Loucy (cell line): ENCODE measurements at regions not wholly inside any gene's neighbourhood (a gene's known extent, or its start where the extent isn't known, plus 50 kb on each side); places are given as distances from the start of the nearest gene placed in this dataset.

Experiments used
- H2AFZ ChIP-seq: fragments of 200-600 bp; sonication (generic); 2 replicates; pipeline ENCODE4 v1.6.0; 2016; ENCODE audit warnings: antibody characterized with exemption, mild to moderate bottlenecking, low read length, moderate library complexity
- H3F3A ChIP-seq: fragments of 200-600 bp; 2 replicates; pipeline ENCODE4 v1.6.0; 2016; ENCODE audit warnings: antibody characterized with exemption, low read depth, mild to moderate bottlenecking
- H3K27me3 ChIP-seq: fragments of 200-600 bp; sonication (generic); 2 replicates; pipeline ENCODE4 v1.6.1; 2014; ENCODE audit warnings: low read length, mild to moderate bottlenecking; ENCODE audit not compliant: insufficient read depth, poor library complexity, severe bottlenecking
- H3K36me3 ChIP-seq: fragments of 200-600 bp; sonication (generic); 2 replicates; pipeline ENCODE4 v1.6.1; 2016; ENCODE audit warnings: low read length; ENCODE audit not compliant: insufficient read depth
- H3K4me1 ChIP-seq: fragments of 200-600 bp; sonication (generic); 2 replicates; pipeline ENCODE4 v1.5.1; 2014; ENCODE audit warnings: low read length, mild to moderate bottlenecking; ENCODE audit not compliant: insufficient read depth, poor library complexity, severe bottlenecking
- H3K4me2 ChIP-seq: fragments of 200-600 bp; sonication (generic); 2 replicates; pipeline ENCODE4 v1.6.0; 2014; ENCODE audit warnings: antibody characterized with exemption, low read length, low read depth, mild to moderate bottlenecking; ENCODE audit not compliant: poor library complexity, severe bottlenecking
- H3K4me3 ChIP-seq: fragments of 200-600 bp; sonication (generic); 2 replicates; pipeline ENCODE4 v1.5.1; 2014; ENCODE audit warnings: low read length, mild to moderate bottlenecking, mixed read lengths; ENCODE audit not compliant: poor library complexity, severe bottlenecking
- H3K79me2 ChIP-seq: fragments of 200-600 bp; sonication (generic); 2 replicates; pipeline ENCODE4 v1.6.1; 2014; ENCODE audit warnings: low read length; ENCODE audit not compliant: insufficient read depth
- H3K9ac ChIP-seq: fragments of 200-600 bp; sonication (generic); 2 replicates; pipeline ENCODE4 v1.6.0; 2014; ENCODE audit warnings: mild to moderate bottlenecking, low read depth, low read length, moderate library complexity; ENCODE audit not compliant: poor library complexity, severe bottlenecking
- H3K9me2 ChIP-seq: fragments of 200-600 bp; sonication (generic); replicated peaks from 2 replicates; pipeline ENCODE4 v1.6.1; 2016; ENCODE audit warnings: low read depth, low read length, mixed read lengths
- H3K9me3 ChIP-seq: fragments of 200-600 bp; sonication (generic); 2 replicates; pipeline ENCODE4 v1.6.1; 2014; ENCODE audit warnings: mild to moderate bottlenecking, antibody characterized with exemption, low read length, low read depth; ENCODE audit not compliant: insufficient read depth
- H4K20me1 ChIP-seq: fragments of 200-600 bp; sonication (generic); 2 replicates; pipeline ENCODE4 v1.6.0; 2014; ENCODE audit warnings: antibody characterized with exemption, low read length, mild to moderate bottlenecking; ENCODE audit not compliant: insufficient read depth, poor library complexity, severe bottlenecking
- EZH2phosphoT487 ChIP-seq: fragments of 200-600 bp; IDR thresholded peaks from 2 replicates; pipeline ENCODE4 v1.6.1; 2018; ENCODE audit warnings: antibody characterized with exemption, mild to moderate bottlenecking, moderate library complexity, borderline replicate concordance
- TF ChIP-seq, protein P1 (sequence below): fragments of 200-600 bp; sonication (generic); conservative IDR thresholded peaks from 2 replicates; pipeline ENCODE4 v1.5.1; 2014; ENCODE audit warnings: mild to moderate bottlenecking, antibody characterized with exemption, low read length

DNA sequence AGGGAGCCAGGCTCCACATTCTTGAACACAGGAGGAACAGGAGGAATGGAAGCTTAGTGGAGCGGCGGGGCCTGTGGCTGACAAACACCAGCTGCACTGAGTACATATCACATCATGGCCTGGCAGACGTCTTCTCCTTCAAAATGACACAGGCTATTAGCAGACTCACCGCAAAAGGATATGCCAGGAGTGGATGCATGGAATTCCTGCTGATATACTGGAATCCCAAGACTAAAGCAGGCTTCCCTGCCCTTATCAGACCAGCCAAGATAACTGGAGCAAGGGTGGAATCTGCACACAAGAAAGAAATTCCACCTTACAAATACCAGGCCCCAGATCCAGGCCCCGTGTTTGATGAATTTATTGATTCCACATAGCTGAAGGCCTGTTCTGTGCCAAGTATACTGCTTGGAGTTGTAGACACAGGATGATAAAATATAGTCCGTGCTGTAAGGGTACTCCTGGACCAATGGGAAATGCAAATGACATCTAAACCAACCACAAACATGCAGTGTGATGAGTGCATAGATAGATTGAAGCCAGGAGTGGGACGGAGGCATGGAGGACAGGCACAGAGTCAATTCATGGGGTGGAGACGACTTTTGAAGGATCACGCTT, 480.5 kb upstream of the ZMIZ1 start:
- Histone ChIP-seq H2AFZ (no peak overlapping the region), H3F3A (no peaks in the 10 kb centered on the region), H3K9me3 (no peaks in the 10 kb centered on the region), H3K9me2 (no peaks in the 10 kb centered on the region), H3K9ac (no peak overlapping the region), H3K79me2 (no peaks in the 10 kb centered on the region), H3K36me3 (no peaks in the 10 kb centered on the region), H4K20me1 (no peaks in the 10 kb centered on the region), H3K4me1 (no peaks in the 10 kb centered on the region), H3K4me2 (no peak overlapping the region), H3K27me3 (no peaks in the 10 kb centered on the region), H3K4me3 (no peak overlapping the region)
- TF ChIP-seq EZH2phosphoT487: no peak
- TF ChIP-seq, protein P1, sequence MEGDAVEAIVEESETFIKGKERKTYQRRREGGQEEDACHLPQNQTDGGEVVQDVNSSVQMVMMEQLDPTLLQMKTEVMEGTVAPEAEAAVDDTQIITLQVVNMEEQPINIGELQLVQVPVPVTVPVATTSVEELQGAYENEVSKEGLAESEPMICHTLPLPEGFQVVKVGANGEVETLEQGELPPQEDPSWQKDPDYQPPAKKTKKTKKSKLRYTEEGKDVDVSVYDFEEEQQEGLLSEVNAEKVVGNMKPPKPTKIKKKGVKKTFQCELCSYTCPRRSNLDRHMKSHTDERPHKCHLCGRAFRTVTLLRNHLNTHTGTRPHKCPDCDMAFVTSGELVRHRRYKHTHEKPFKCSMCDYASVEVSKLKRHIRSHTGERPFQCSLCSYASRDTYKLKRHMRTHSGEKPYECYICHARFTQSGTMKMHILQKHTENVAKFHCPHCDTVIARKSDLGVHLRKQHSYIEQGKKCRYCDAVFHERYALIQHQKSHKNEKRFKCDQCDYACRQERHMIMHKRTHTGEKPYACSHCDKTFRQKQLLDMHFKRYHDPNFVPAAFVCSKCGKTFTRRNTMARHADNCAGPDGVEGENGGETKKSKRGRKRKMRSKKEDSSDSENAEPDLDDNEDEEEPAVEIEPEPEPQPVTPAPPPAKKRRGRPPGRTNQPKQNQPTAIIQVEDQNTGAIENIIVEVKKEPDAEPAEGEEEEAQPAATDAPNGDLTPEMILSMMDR: no peak

DNA sequence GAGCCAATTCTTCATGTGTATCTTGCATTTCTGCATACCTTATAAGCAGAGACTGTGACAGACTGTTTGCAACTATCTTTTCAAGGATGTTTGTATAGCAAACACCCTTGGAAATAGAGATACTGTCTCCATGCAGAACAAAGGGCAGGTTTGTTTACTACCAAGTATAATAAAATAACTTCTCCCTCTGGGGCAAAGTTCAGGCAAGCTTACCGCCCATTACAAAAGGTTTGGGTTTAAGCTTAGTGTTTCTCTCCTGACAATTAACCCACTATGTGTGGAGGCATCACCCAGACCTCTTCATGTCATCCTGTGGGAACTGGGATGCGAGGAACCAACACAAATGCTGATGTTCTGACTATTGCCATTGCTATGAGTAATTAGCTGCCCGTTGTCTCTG, 479.1 kb upstream of the ZMIZ1 start:
- no peaks in the 10 kb centered on the region for H3K9me2 ChIP-seq
- no peaks in the 10 kb centered on the region for H3K79me2 ChIP-seq
- H4K20me1 ChIP-seq: no peaks in the 10 kb centered on the region
- H2AFZ ChIP-seq: no peak overlapping the region
- no peaks in the 10 kb centered on the region for H3K27me3 ChIP-seq
- no peaks in the 10 kb centered on the region for H3K36me3 ChIP-seq
- no peaks in the 10 kb centered on the region for H3K4me1 ChIP-seq
- no peaks in the 10 kb centered on the region for H3F3A ChIP-seq
- no peak overlapping the region for H3K9ac ChIP-seq
- no peak overlapping the region for H3K4me3 ChIP-seq
- H3K9me3 ChIP-seq: no peaks in the 10 kb centered on the region
- no peak for TF ChIP-seq EZH2phosphoT487
- TF ChIP-seq, protein P1: no peak
- H3K4me2 ChIP-seq: no peak overlapping the region

DNA sequence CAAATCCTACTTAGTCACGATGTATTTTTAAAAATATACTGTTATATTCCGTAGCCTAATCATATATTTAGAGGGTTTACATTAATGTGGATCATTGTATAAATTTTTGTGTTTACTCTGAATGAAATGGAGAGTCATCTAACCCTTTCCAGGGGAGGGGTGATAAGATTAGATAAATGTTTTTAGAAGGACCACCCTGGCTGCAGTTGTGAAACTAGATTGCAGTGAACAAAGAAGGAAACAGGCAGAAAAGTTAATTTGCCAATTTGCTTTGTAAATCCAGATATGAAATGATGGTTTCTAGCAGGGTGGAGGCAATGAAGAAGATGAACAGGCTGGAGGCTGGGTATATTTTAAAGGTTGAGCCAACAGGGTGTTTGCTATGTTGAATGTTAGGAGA, 477.7 kb upstream of the ZMIZ1 start:
- H3K9me2 ChIP-seq: no peaks in the 10 kb centered on the region
- H3K4me2 ChIP-seq: no peak overlapping the region
- H3F3A ChIP-seq: no peaks in the 10 kb centered on the region
- H3K79me2 ChIP-seq: no peaks in the 10 kb centered on the region
- H3K36me3 ChIP-seq: no peaks in the 10 kb centered on the region
- no peak overlapping the region for H2AFZ ChIP-seq
- H3K9ac ChIP-seq: no peak overlapping the region
- TF ChIP-seq EZH2phosphoT487: no peak
- TF ChIP-seq, protein P1: no peak
- H3K4me1 ChIP-seq: no peaks in the 10 kb centered on the region
- no peak overlapping the region for H3K4me3 ChIP-seq
- H3K27me3 ChIP-seq: no peaks in the 10 kb centered on the region
- H3K9me3 ChIP-seq: no peaks in the 10 kb centered on the region
- H4K20me1 ChIP-seq: no peaks in the 10 kb centered on the region
